ENCODE measurements at regions not wholly inside any gene's neighbourhood (a gene's known extent, or its start where the extent isn't known, plus 50 kb on each side); places are given as distances from the start of the nearest gene placed in this dataset.

DNA sequence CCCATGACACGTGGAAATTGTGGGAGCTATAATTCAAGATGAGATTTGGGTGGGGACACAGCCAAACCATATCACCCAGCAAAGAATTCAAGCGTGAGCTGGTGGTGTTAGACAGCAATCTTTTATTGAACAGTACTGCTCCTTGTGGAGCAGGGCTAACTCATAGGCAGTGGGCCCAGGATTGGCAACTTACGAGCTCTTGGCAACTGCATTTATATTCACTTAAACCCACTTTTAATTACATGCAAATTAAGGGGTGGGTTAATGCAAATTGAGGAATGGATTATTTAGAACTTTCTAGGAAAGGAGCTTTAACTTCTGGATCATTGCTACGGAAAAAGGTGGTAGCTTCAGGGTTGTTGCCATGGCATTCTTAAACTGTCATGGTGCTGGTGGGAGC, 135.6 kb upstream of the KAZN start:
- TF ChIP-seq, protein P1, sequence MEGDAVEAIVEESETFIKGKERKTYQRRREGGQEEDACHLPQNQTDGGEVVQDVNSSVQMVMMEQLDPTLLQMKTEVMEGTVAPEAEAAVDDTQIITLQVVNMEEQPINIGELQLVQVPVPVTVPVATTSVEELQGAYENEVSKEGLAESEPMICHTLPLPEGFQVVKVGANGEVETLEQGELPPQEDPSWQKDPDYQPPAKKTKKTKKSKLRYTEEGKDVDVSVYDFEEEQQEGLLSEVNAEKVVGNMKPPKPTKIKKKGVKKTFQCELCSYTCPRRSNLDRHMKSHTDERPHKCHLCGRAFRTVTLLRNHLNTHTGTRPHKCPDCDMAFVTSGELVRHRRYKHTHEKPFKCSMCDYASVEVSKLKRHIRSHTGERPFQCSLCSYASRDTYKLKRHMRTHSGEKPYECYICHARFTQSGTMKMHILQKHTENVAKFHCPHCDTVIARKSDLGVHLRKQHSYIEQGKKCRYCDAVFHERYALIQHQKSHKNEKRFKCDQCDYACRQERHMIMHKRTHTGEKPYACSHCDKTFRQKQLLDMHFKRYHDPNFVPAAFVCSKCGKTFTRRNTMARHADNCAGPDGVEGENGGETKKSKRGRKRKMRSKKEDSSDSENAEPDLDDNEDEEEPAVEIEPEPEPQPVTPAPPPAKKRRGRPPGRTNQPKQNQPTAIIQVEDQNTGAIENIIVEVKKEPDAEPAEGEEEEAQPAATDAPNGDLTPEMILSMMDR (IDR thresholded peaks at IDR 0.05; ENCODE audit: low read depth, low read length, poor library complexity, severe bottlenecking) = no peak
- TF ChIP-seq EZH2phosphoT487 (IDR thresholded peaks at IDR 0.05; ENCODE audit: borderline replicate concordance, low read length) = no peak

Measured in DOHH2 (cell line).